WERI-Rb-1 (cell line): ENCODE measurements at regions not wholly inside any gene's neighbourhood (a gene's known extent, or its start where the extent isn't known, plus 50 kb on each side); places are given as distances from the start of the nearest gene placed in this dataset.

Experiments used
- DNase-seq: peaks from one replicate; pipeline ENCODE4 v3.0.0-alpha.2; 2020
- H3K27ac ChIP-seq: fragments of 250-450 bp; sonication (Bioruptor Pico); 2 replicates; pipeline ENCODE4 v1.5.1; 2020; ENCODE audit warnings: mild to moderate bottlenecking, moderate library complexity
- H3K27me3 ChIP-seq: fragments of 250-450 bp; sonication (Bioruptor Pico); 2 replicates; pipeline ENCODE4 v1.5.1; 2021; ENCODE audit warnings: mild to moderate bottlenecking, low read depth, moderate library complexity; ENCODE audit not compliant: insufficient read depth, severe bottlenecking
- H3K36me3 ChIP-seq: fragments of 250-450 bp; sonication (Bioruptor Pico); 2 replicates; pipeline ENCODE4 v1.5.1; 2020; ENCODE audit warnings: mild to moderate bottlenecking, moderate library complexity
- H3K4me3 ChIP-seq: 2 replicates; pipeline ENCODE4 v1.5.1; 2011; ENCODE audit warnings: low read depth, mild to moderate bottlenecking, control low read depth, low read length
- H3K9me3 ChIP-seq: fragments of 250-450 bp; sonication (Bioruptor Pico); 2 replicates; pipeline ENCODE4 v1.5.1; 2021; ENCODE audit warnings: mild to moderate bottlenecking, moderate library complexity; ENCODE audit not compliant: severe bottlenecking
- TF ChIP-seq, protein P1 (sequence below): IDR thresholded peaks from 2 replicates; pipeline ENCODE4 v1.5.1; 2011; ENCODE audit warnings: low read depth, mild to moderate bottlenecking, control low read depth, inconsistent platforms, low read length

DNA sequence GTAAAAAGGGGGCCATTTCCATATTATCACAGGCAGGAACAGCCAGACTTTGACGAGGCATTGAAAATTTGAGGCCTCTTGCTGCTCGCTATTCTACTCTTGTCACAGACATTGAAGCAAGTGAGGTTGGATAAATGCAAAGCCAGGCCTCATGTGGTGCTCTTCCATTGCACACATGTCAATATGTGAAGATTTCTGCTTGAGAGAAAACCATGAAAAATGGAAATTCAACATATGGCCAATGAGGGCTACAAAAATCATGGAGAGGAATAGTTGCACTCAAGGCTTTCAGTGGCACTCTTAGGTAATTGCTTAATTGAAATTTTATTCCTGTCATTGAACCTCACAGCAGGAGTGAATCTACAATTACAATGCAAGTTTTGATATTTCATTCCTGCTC, 185.6 kb upstream of the MBNL1 start:
- TF ChIP-seq, protein P1, sequence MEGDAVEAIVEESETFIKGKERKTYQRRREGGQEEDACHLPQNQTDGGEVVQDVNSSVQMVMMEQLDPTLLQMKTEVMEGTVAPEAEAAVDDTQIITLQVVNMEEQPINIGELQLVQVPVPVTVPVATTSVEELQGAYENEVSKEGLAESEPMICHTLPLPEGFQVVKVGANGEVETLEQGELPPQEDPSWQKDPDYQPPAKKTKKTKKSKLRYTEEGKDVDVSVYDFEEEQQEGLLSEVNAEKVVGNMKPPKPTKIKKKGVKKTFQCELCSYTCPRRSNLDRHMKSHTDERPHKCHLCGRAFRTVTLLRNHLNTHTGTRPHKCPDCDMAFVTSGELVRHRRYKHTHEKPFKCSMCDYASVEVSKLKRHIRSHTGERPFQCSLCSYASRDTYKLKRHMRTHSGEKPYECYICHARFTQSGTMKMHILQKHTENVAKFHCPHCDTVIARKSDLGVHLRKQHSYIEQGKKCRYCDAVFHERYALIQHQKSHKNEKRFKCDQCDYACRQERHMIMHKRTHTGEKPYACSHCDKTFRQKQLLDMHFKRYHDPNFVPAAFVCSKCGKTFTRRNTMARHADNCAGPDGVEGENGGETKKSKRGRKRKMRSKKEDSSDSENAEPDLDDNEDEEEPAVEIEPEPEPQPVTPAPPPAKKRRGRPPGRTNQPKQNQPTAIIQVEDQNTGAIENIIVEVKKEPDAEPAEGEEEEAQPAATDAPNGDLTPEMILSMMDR, result no peak
- Histone ChIP-seq H3K4me3 (no peak overlapping the region), H3K9me3 (no peaks in the 10 kb centered on the region), H3K27ac (no peak overlapping the region), H3K27me3 (peaks cover 12% of the 10 kb centered on the region), H3K36me3 (no peaks in the 10 kb centered on the region)
- DNase-seq, result no peak

DNA sequence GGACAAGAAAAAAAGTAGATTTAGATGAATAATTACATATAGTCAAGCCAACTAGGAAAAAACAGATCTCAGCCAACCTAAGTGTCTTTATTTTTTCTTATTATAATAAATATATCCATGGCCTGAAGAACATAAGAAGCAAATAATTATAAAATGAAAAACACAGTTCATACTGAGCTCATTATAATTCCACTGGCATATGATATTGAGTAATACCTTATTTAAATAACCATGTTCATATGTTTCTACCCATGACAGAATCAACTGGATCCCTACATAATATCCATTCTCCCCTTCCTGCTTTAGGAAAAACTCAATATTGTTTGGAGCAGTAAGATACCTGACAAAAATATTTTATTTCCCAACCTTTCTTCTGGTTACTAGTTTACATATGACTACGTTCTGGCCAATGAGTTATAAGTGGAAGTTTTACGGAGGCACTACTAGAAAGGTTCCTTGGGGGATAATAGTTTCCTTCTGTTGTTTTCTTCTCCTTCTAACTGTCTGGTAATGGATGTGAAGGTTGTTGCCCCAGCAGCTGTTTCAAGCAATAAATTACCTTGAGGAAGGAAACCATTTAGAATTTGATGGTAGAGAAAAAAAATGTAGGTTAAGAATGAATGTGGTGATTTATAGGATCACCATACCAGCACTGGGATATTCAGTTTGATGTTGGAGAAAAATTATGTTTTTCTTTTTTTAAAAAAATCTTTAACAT, 184.1 kb upstream of the MBNL1 start:
- TF ChIP-seq, protein P1, result no peak
- Histone ChIP-seq H3K27me3 (peaks cover 12% of the 10 kb centered on the region), H3K36me3 (no peaks in the 10 kb centered on the region), H3K9me3 (no peaks in the 10 kb centered on the region), H3K27ac (no peak overlapping the region), H3K4me3 (no peak overlapping the region)
- no peak for DNase-seq

DNA sequence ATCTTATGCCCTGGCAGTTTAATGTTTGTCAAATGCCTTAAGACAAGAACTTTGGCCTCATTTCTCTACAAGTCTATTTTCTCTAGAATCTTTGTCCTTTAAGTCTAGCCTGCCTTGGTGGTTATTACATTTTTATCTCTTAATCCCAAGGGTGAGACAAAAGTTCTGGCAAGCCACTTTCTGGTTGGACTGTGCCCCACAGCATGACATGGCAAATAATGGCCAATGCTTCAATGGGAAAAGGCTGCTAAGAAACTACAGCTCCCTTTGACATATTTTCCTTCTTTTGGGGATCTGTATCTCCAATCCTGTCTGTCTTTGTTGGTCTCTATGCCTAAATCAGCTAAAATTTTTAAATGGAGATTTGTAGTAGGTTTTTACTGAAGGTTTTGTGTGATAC, 181.6 kb upstream of the MBNL1 start:
- Histone ChIP-seq H3K27me3 (peaks cover 8% of the 10 kb centered on the region), H3K9me3 (no peaks in the 10 kb centered on the region), H3K4me3 (no peak overlapping the region), H3K36me3 (no peaks in the 10 kb centered on the region), H3K27ac (no peak overlapping the region)
- DNase-seq, result no peak
- TF ChIP-seq, protein P1, result no peak

DNA sequence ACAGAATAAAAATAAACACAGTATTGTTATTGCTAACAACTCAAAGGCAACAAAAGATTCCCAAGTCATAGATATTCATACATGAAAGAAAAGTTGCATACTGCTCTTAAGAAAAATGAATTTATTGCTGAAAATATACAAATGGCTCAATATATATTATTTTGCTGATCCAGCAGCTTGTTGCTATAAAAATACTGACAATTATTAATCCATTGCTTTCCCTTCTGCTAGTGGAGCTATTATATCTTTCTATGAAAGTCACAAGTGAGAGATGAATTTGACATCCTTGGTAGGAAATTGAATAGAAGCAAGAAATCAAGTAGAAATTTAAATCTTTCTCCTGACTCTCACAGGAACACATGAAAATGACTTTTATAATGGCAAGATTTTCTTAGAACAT, 179.2 kb upstream of the MBNL1 start:
- Histone ChIP-seq H3K27me3 (peaks cover 8% of the 10 kb centered on the region), H3K27ac (no peak overlapping the region), H3K4me3 (no peak overlapping the region), H3K36me3 (no peaks in the 10 kb centered on the region), H3K9me3 (no peaks in the 10 kb centered on the region)
- no peak for DNase-seq
- TF ChIP-seq, protein P1, result no peak

DNA sequence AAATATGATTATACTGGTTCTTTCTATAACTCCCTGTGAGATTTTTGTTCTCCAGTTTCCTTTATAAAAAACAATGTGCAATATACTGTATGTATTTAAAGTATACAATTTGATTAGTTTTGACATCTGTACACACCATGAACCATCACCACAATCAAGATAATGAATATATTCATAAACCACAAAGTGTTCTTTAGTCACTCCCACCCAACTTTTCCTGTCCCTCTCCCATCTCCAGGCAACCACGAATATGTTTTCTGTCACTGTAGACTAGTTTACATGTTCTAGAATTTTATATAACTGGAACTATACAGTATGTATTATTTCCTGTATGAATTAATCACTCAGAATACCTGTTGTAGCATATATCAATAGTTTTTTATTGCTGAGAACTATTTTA, 177.0 kb upstream of the MBNL1 start:
- DNase-seq, result no peak
- Histone ChIP-seq H3K27me3 (peaks cover 15% of the 10 kb centered on the region), H3K27ac (no peak overlapping the region), H3K36me3 (no peaks in the 10 kb centered on the region), H3K4me3 (no peak overlapping the region), H3K9me3 (no peaks in the 10 kb centered on the region)
- TF ChIP-seq, protein P1, result no peak

DNA sequence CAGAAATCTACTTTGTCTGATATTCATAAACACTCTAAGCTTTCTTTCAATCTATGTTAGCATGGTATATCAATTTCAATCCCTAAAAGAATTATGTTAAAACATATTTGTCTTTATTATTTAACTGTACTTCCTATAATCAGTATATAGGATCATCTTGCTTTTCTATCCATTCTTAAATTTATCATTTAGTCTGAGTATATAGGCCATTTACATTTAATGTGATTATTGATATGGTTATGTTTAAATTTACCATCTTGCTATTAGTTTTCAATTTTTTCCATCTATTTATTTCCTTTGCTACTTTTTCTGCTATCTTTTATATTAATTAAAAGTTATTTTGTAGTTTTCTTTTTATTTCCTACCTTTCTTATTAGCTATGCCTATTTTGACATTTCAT, 174.8 kb upstream of the MBNL1 start:
- no peaks in the 10 kb centered on the region for H3K9me3 ChIP-seq
- no peak for DNase-seq
- H3K36me3 ChIP-seq, result no peaks in the 10 kb centered on the region
- H3K27ac ChIP-seq, result no peak overlapping the region
- peaks cover 12% of the 10 kb centered on the region for H3K27me3 ChIP-seq
- TF ChIP-seq, protein P1, result no peak
- no peak overlapping the region for H3K4me3 ChIP-seq
